ENCODE measurements at regions not wholly inside any gene's neighbourhood (a gene's known extent, or its start where the extent isn't known, plus 50 kb on each side); places are given as distances from the start of the nearest gene placed in this dataset.

DNA sequence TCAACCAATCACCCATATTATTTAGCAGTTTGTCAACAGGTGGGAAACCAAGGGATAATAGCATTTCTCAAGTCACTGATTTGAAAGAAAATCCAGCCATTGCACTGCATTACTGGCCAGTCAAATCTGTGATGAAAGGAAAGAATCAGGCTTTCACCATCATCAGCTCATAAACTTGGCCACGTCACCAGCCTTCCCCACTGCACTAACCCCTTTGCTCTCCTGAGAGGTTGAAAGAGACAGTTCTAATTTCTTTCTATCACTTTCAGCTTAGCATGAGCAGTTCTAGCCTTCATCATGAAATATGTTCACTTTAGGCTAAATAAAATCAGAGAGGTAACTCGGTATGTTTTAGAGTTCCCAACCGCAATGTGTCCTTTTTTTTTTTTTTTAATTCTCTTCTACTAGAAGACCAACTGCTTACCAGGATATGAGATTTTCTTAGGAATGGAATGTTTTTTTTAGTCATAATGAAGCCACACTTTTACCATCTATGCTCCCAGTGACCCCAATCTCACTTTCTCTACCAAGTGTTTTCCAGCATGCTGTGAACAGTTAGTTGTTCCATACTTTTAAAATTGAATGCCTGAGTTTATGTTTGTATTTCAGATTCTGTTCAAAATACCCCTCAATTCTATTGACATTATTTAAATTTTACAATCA lies 55.7 kb upstream of the SLC7A11 start:
- ATAC-seq (ENCODE audit: low read depth) = no peak

GRCh38 chr4:138292321-138292720 lies 50.2 kb upstream of the SLC7A11 start:
- no peaks in the 10 kb centered on the region for H3K36me3 ChIP-seq (ENCODE audit: low read depth)
- no peaks in the 10 kb centered on the region for H3K27me3 ChIP-seq (ENCODE audit: insufficient read depth, poor library complexity, severe bottlenecking)
- no peak overlapping the region for H3K27ac ChIP-seq (ENCODE audit: poor library complexity, severe bottlenecking)
- ATAC-seq (ENCODE audit: low read depth) (no peak), DNase-seq (ENCODE audit: low spot score) (no peak)
- H3K4me1 ChIP-seq (ENCODE audit: insufficient read depth, poor library complexity, severe bottlenecking) = no peaks in the 10 kb centered on the region
- no peaks in the 10 kb centered on the region for H3K9me3 ChIP-seq (ENCODE audit: severe bottlenecking)
- H3K4me3 ChIP-seq (ENCODE audit: severe bottlenecking) = no peak overlapping the region
- TF ChIP-seq, protein P1, sequence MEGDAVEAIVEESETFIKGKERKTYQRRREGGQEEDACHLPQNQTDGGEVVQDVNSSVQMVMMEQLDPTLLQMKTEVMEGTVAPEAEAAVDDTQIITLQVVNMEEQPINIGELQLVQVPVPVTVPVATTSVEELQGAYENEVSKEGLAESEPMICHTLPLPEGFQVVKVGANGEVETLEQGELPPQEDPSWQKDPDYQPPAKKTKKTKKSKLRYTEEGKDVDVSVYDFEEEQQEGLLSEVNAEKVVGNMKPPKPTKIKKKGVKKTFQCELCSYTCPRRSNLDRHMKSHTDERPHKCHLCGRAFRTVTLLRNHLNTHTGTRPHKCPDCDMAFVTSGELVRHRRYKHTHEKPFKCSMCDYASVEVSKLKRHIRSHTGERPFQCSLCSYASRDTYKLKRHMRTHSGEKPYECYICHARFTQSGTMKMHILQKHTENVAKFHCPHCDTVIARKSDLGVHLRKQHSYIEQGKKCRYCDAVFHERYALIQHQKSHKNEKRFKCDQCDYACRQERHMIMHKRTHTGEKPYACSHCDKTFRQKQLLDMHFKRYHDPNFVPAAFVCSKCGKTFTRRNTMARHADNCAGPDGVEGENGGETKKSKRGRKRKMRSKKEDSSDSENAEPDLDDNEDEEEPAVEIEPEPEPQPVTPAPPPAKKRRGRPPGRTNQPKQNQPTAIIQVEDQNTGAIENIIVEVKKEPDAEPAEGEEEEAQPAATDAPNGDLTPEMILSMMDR (IDR thresholded peaks at IDR 0.05; ENCODE audit: poor library complexity, severe bottlenecking) = no peak

More for the DNA sequence above, 55.7 kb upstream of the SLC7A11 start:
- Histone ChIP-seq H3K4me3 (ENCODE audit: severe bottlenecking) (no peak overlapping the region), H3K27me3 (ENCODE audit: insufficient read depth, poor library complexity, severe bottlenecking) (no peaks in the 10 kb centered on the region), H3K9me3 (ENCODE audit: severe bottlenecking) (no peaks in the 10 kb centered on the region), H3K4me1 (ENCODE audit: insufficient read depth, poor library complexity, severe bottlenecking) (no peaks in the 10 kb centered on the region), H3K36me3 (ENCODE audit: low read depth) (no peaks in the 10 kb centered on the region), H3K27ac (ENCODE audit: poor library complexity, severe bottlenecking) (no peak overlapping the region)
- DNase-seq (ENCODE audit: low spot score) = no peak
- TF ChIP-seq, protein P1 (IDR thresholded peaks at IDR 0.05; ENCODE audit: poor library complexity, severe bottlenecking) = no peak
